NCI-H446 treated with DMSO at 0.1 percent for 48 hours (cell line): ENCODE measurements at regions not wholly inside any gene's neighbourhood (a gene's known extent, or its start where the extent isn't known, plus 50 kb on each side); places are given as distances from the start of the nearest gene placed in this dataset.

Experiments
- DNase-seq: peaks from one replicate; lab custom pipeline; 2025; lab: John Stamatoyannopoulos, UW

GRCh38 chr9:119829186-119829585 lies 460.0 kb upstream of the BRINP1 start:
- DNase-seq = no peak

- no peak for DNase-seq
These were observed 458.3 kb upstream of the BRINP1 start for GRCh38 chr9:119827526-119827925.

GRCh38 chr9:119827126-119827525 lies 457.9 kb upstream of the BRINP1 start:
- DNase-seq = no peak

- DNase-seq = no peak
These were observed 449.6 kb upstream of the BRINP1 start for GRCh38 chr9:119818726-119819435.

GRCh38 chr9:119810645-119811429 lies 441.6 kb upstream of the BRINP1 start:
- no peak for DNase-seq

- no peak for DNase-seq
These were observed 434.4 kb upstream of the BRINP1 start for GRCh38 chr9:119803679-119804078.

GRCh38 chr9:119802621-119803020 lies 433.4 kb upstream of the BRINP1 start:
- DNase-seq = no peak

- no peak for DNase-seq
These were observed 432.9 kb upstream of the BRINP1 start for GRCh38 chr9:119802133-119802532.

- DNase-seq = no peak
These were observed 432.1 kb upstream of the BRINP1 start for GRCh38 chr9:119801311-119801710.

- no peak for DNase-seq
These were observed 426.2 kb upstream of the BRINP1 start for GRCh38 chr9:119795395-119795794.

GRCh38 chr9:119794836-119795235 lies 425.6 kb upstream of the BRINP1 start:
- DNase-seq = no peak

- DNase-seq = peak; percentile 37
These were observed 424.0 kb upstream of the BRINP1 start for GRCh38 chr9:119793218-119793617.

- DNase-seq = no peak
These were observed 423.0 kb upstream of the BRINP1 start for GRCh38 chr9:119792242-119792641.

GRCh38 chr9:119789987-119790386 lies 420.8 kb upstream of the BRINP1 start:
- DNase-seq = no peak

- no peak for DNase-seq
These were observed 419.7 kb upstream of the BRINP1 start for GRCh38 chr9:119788921-119789320.

- no peak for DNase-seq
These were observed 412.7 kb upstream of the BRINP1 start for GRCh38 chr9:119781886-119782285.

GRCh38 chr9:119775410-119775809 lies 406.2 kb upstream of the BRINP1 start:
- no peak for DNase-seq

- no peak for DNase-seq
These were observed 404.6 kb upstream of the BRINP1 start for GRCh38 chr9:119773823-119774222.

- DNase-seq = no peak
These were observed 402.1 kb upstream of the BRINP1 start for GRCh38 chr9:119771341-119771740.

- DNase-seq = peak; percentile 81
These were observed 399.0 kb upstream of the BRINP1 start for GRCh38 chr9:119768266-119768665.

GRCh38 chr9:119765632-119766175 lies 396.5 kb upstream of the BRINP1 start:
- DNase-seq = no peak

- DNase-seq = no peak
These were observed 394.0 kb upstream of the BRINP1 start for GRCh38 chr9:119763260-119763659.

GRCh38 chr9:119761812-119762211 lies 392.6 kb upstream of the BRINP1 start:
- DNase-seq = no peak
